Stromal cell of bone marrow (primary cell): ENCODE measurements at regions not wholly inside any gene's neighbourhood (a gene's known extent, or its start where the extent isn't known, plus 50 kb on each side); places are given as distances from the start of the nearest gene placed in this dataset.
A peak's percentile ranks its signal among the peaks of the same experiment; 100 is the strongest.

Experiments
- DNase-seq: peaks from one replicate; pipeline ENCODE4 v3.0.0-alpha.2; 2012; ENCODE audit warnings: low read depth

- DNase-seq = no peak
Observed at GRCh38 chr4:135319685-135320084, 1118.1 kb upstream of the PABPC4L start.

DNA sequence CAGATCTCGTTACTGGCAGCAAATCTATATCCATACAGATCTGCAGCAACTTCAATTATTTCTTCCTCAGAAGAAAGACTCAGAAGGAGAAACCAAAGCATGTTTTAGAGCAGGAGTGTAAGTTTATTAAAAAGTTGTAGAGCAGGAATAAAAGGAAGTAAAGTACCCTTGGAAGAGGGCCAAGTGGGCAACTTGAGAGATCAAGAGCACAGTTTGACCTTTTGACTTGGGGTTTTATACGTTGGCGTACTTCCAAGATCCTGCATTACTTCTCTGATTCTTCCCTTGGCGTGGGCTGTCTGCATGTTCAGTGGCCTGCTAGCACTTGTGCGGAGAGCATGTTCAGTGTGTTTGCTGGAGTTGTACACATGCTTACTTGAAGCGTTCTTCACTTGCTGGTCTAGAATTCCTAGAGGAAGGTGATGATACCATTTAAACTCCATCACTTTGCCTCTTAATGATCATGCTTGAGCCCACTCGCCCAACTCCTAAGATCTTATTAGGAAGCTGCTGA is 1114.7 kb upstream of the PABPC4L start:
- DNase-seq = no peak

GRCh38 chr4:135290136-135290535 is 1088.5 kb upstream of the PABPC4L start:
- DNase-seq = no peak

GRCh38 chr4:135283934-135284333 is 1082.3 kb upstream of the PABPC4L start:
- no peak for DNase-seq

DNA sequence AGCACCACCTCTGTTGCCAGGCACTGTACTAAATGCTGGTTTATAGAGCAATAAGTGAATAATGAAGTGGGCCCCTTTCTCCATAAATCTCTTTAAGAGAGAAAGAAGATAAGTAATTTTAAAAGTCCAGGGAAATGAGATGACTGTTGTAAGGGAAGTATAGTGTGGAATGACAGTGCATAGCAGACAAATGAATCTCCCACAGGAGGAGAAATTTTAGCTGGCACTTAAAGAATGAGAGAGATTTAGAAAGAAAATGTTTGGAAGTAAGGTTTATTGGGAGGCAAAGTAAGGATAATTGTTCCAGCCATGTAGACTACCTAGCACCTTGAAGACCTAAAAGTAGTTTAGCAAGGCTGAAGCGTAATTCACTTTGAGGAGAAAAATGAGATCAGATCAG is 1081.1 kb upstream of the PABPC4L start:
- DNase-seq = no peak

DNA sequence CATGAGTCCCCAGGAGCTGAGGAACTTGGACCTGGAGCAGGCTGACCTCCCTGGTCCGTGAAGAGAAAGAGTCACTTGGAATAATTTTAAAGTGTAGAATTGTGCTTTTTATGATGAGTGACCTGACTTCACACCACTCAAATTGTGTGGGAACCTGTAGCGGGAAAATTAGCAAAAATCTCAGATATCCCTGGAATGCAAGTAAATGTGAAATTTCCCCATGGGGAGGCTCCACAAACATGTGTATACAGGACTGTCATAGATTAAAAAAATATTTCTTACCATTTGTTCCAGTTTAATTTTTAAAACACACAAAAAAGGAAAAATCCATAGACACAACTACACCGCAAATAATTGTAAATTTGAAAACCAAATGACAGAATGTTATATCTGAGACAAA is 1079.6 kb upstream of the PABPC4L start:
- DNase-seq = no peak

- DNase-seq = no peak
Observed at GRCh38 chr4:135277980-135278315, 1076.4 kb upstream of the PABPC4L start.

DNA sequence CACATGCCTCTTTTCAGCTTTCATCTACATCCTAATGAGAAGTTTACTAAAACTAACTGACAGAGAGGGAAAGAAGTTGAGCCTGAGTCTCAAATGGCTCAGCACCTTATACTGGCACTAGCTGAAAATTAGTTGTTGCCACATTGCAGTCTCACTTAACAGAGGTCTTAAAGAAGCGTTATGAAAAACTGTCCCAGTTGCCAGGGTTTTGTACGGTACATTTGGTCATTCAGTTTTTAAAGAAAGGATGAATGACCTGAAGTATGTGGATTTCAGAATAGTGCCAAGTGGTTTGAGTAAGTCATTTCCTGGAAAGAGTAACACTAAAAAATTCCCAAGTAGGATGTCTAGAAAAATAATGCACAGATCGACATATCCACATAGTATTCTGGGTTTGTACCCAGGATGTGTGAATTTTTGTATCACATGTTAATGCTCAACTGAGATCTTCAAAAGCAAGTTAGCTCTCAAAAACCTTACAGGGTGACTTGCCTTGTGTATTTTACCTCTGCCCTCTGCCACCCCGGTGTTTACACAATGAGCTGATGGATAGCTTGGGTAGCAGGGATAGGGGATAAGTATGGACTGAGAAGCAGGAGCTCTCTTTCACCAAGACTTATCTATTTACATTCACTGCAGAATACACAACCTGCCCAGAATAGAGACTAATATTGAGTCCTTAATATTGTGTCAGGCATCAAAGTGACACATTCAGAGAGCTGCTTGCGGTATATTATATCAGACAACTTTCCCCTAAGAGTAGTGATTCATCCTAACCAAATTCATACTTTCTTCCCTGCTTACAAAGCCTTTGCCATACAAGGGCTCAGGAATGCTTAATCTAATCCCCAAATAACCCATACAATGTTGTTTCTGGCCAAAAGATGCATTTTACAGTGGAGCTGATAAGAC is 1075.7 kb upstream of the PABPC4L start:
- DNase-seq = peak; percentile 35

GRCh38 chr4:135274416-135274815 is 1072.8 kb upstream of the PABPC4L start:
- no peak for DNase-seq

DNA sequence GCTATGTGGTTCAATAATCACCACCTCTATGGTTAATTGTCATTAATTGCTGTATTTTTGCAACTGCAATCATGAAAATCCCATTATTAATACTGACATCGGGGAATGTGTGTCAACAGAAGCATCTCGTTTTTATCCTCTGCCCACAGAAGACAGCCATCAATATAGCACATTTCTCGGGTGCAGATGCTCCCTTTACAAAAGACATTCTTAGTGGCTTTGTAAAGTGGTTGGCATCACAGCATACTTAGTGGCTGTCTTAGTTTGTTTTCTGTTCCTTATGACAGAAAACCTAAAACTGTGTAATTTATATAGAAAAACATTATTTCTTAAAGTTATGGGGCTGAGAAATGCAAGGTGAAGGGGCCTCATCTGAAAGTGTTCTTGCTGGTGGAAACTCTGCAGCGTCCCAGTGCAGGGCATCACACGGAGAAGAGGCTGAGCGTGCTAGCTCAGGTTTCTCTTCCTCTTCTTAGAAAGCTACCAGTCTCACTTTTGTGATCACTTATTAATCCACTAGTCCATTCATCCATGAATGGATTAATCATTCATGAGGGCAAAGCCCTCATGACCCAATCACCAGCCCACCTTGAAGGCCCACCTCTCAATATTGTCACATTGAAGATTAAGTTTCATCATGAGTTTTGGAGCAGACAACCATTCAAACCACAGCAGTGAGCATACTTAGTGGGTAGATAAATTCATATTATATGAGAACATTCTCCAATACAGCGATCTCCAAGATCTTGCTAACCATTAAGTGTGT is 1067.7 kb upstream of the PABPC4L start:
- no peak for DNase-seq

GRCh38 chr4:135268369-135268768 is 1066.8 kb upstream of the PABPC4L start:
- no peak for DNase-seq

DNA sequence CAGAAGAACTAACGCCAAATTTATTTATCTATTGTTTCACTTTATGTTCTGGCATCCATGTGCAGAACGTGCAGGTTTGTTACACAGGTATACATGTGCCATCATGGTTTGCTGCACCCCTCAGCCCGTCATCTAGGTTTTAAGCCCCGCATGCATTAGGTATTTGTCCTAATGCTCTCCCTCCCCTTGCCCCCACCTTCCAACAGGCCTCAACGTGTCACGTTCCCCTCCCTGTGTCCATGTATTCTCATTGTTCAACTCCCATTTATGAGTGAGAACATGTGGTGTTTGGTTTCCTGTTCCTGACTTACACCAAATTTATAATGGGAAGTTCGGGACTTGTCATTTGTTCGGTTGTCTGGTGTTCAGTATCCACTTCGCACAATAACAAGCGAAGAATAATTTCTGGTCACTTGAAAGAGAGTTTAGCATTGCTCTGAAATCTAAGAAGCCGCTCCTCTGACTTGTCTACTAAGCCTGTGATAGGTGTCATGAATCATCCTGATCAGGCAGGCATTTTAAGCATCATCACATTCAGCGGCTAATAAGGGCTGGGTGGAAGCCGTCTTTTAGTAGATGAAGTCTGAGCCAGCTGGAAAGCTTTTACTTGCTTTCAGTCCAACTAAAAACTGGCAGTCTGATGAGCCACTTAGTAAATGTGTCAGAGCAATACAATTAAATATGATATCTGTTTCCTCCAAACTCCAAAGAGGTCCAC is 1065.7 kb upstream of the PABPC4L start:
- DNase-seq = no peak

DNA sequence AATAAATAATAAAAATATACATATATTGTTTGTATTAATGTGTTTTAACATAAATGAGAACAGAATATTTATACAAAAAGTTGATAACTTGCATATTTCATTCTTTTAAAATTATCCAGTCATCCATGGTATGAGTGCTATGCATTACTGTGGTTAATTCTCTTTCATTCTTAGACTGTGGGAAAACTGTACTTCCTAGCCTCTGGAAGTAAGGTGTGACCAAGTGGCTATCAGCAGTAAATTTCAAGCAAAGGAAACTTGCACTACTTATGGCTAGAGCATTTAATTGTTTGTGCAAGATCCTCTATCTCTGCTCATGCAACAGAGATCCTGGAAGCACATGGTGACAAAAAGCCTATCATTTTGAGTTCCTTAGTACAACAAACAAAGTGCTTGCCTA is 1054.5 kb upstream of the PABPC4L start:
- DNase-seq = no peak

- DNase-seq = no peak
Observed at GRCh38 chr4:135250040-135250439, 1048.5 kb upstream of the PABPC4L start.

GRCh38 chr4:135249024-135249423 is 1047.4 kb upstream of the PABPC4L start:
- DNase-seq = no peak

DNA sequence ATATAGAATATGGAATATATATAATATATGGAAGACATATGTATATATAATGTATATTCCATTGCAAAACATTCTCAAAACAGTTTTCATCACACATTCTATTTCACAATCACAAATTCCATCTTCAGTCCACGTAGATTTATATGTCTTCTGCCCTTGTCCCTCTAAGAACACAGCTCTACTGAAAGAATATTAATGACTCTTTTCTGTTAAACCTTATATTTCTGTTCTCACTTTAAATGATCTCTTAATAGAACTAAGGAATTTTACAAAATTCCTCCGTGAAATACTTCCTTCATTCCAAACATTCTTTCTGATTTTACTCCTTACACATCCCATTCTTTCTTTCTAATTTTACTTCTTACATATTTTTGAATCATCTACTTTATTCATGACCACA is 1043.1 kb upstream of the PABPC4L start:
- no peak for DNase-seq

GRCh38 chr4:135244056-135244455 is 1042.5 kb upstream of the PABPC4L start:
- no peak for DNase-seq

GRCh38 chr4:135240796-135241195 is 1039.2 kb upstream of the PABPC4L start:
- DNase-seq = no peak

- no peak for DNase-seq
Observed at GRCh38 chr4:135239964-135240363, 1038.4 kb upstream of the PABPC4L start.

DNA sequence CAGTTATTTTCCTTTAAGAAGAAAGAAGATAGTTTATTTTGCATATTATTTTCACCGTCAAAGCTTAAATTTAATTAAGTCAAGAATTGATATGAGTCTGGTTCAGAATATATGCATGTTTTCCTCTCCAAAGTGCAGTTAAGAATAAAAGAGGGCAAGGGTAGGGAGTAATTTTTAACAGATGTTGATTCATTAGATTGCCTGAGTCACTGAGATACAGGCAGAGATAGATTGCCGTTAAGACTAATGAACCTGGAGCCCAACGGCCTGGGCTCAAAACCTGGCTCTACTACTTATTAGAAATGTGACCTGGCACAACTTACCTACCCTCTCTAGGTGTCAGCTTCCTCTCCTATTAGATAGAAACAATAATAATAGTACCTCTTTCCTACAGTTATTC is 1037.4 kb upstream of the PABPC4L start:
- DNase-seq = no peak

GRCh38 chr4:135236048-135236447 is 1034.5 kb upstream of the PABPC4L start:
- no peak for DNase-seq

DNA sequence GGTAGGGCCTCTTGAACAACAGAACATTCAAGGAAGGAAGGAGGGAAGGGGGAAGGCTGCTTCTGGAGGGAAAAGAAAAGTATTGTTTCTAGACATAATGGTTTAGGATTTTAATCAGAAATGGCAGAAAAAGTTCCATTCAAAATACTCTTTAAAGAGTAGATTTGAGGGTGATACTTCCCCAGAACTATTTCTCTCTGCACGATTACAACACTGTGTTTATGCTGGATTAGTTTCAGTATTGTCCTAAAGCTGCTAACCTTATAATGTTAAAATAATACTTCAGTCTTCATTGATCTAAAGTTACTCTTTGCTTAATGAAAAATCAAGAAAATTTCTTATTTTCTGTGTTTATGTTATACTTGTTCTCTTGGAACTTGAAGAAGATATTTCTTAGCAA is 1026.3 kb upstream of the PABPC4L start:
- DNase-seq = no peak

DNA sequence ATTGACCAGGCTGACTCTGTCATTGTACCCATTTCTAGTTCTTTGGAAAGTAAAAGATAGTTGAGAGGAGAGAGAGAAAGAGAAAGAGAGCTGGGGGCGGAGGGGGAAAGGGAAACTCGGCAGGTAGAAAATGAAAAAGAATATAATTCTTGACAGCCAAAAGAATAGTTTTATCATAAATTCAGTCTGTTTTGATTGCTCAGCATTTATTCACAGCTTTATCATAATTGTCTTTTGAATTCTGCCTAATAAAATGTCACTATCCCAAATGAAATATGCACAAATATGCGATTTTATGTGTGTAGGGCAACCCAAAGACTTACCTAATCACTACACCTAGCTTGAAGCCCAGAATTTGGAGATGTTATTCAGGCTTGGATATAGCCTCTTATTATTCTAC is 1024.0 kb upstream of the PABPC4L start:
- no peak for DNase-seq
